RWPE2 (cell line): ENCODE measurements at regions not wholly inside any gene's neighbourhood (a gene's known extent, or its start where the extent isn't known, plus 50 kb on each side); places are given as distances from the start of the nearest gene placed in this dataset.

Source experiments
- ATAC-seq: fragments of 200-7000 bp; cut with Tn5 transposase; 3 replicates; pipeline ENCODE4 v1.9.1; 2021; ENCODE audit warnings: low read depth
- DNase-seq: peaks from one replicate; pipeline ENCODE4 v3.0.0-alpha.2; 2020; ENCODE audit warnings: low spot score
- H3K27ac ChIP-seq: fragments of 450-650 bp; 2 replicates; pipeline ENCODE4 v1.5.1; 2017; ENCODE audit warnings: mild to moderate bottlenecking; ENCODE audit not compliant: poor library complexity, severe bottlenecking
- H3K27me3 ChIP-seq: fragments of 250-450 bp; sonication (Bioruptor Pico); 2 replicates; pipeline ENCODE4 v1.5.1; 2021; ENCODE audit warnings: mild to moderate bottlenecking, moderate library complexity; ENCODE audit not compliant: insufficient read depth, poor library complexity, severe bottlenecking
- H3K36me3 ChIP-seq: fragments of 250-450 bp; sonication (Bioruptor Pico); 2 replicates; pipeline ENCODE4 v1.5.1; 2020; ENCODE audit warnings: low read depth, mild to moderate bottlenecking, moderate library complexity
- H3K4me1 ChIP-seq: fragments of 250-450 bp; sonication (Bioruptor Pico); 2 replicates; pipeline ENCODE4 v1.5.1; 2021; ENCODE audit warnings: mild to moderate bottlenecking, moderate library complexity; ENCODE audit not compliant: insufficient read depth, poor library complexity, severe bottlenecking
- H3K4me3 ChIP-seq: fragments of 250-450 bp; sonication (Bioruptor Pico); 2 replicates; pipeline ENCODE4 v1.5.1; 2021; ENCODE audit warnings: mild to moderate bottlenecking, moderate library complexity; ENCODE audit not compliant: severe bottlenecking
- H3K9me3 ChIP-seq: fragments of 250-450 bp; sonication (Bioruptor Pico); 2 replicates; pipeline ENCODE4 v1.5.1; 2021; ENCODE audit warnings: mild to moderate bottlenecking, moderate library complexity; ENCODE audit not compliant: severe bottlenecking
- CTCF ChIP-seq: fragments of 450-650 bp; IDR thresholded peaks from one replicate; pipeline ENCODE4 v1.5.1; 2017; ENCODE audit warnings: mild to moderate bottlenecking, moderate library complexity; ENCODE audit not compliant: poor library complexity, severe bottlenecking

- H3K9me3 ChIP-seq: no peaks in the 10 kb centered on the region
- TF ChIP-seq CTCF: no peak
- H3K4me3 ChIP-seq: no peak overlapping the region
- peaks cover 3% of the 10 kb centered on the region for H3K4me1 ChIP-seq
- H3K27ac ChIP-seq: no peak overlapping the region
- no peaks in the 10 kb centered on the region for H3K27me3 ChIP-seq
- no peak for ATAC-seq
- no peak for DNase-seq
- no peaks in the 10 kb centered on the region for H3K36me3 ChIP-seq
Measured at GRCh38 chr3:176941689-176942088, 255.6 kb downstream of the TBL1XR1 start.

- peak; percentile 89 for ATAC-seq
Measured at GRCh38 chr3:176939022-176939817, 258.1 kb downstream of the TBL1XR1 start.

GRCh38 chr3:176937994-176938393, 259.3 kb downstream of the TBL1XR1 start:
- no peak for TF ChIP-seq CTCF
- H3K4me1 ChIP-seq: peaks cover 3% of the 10 kb centered on the region
- DNase-seq (no peak), ATAC-seq (no peak)
- no peaks in the 10 kb centered on the region for H3K36me3 ChIP-seq
- no peak overlapping the region for H3K4me3 ChIP-seq
- no peak overlapping the region for H3K27ac ChIP-seq
- H3K9me3 ChIP-seq: no peaks in the 10 kb centered on the region
- H3K27me3 ChIP-seq: no peaks in the 10 kb centered on the region

More at GRCh38 chr3:176939022-176939817, 258.1 kb downstream of the TBL1XR1 start:
- Histone ChIP-seq H3K36me3 (no peaks in the 10 kb centered on the region), H3K4me3 (no peak overlapping the region), H3K27ac (no peak overlapping the region), H3K27me3 (no peaks in the 10 kb centered on the region), H3K4me1 (peaks cover 3% of the 10 kb centered on the region), H3K9me3 (no peaks in the 10 kb centered on the region)
- peak; percentile 92 for TF ChIP-seq CTCF
- DNase-seq: no peak

- no peak overlapping the region for H3K4me3 ChIP-seq
- DNase-seq: no peak
- H3K27ac ChIP-seq: no peak overlapping the region
- H3K4me1 ChIP-seq: peaks cover 3% of the 10 kb centered on the region
- no peaks in the 10 kb centered on the region for H3K9me3 ChIP-seq
- H3K27me3 ChIP-seq: no peaks in the 10 kb centered on the region
- no peak for ATAC-seq
- no peaks in the 10 kb centered on the region for H3K36me3 ChIP-seq
- no peak for TF ChIP-seq CTCF
Measured at GRCh38 chr3:176937541-176937940, 259.7 kb downstream of the TBL1XR1 start.
